ENCODE measurements at regions not wholly inside any gene's neighbourhood (a gene's known extent, or its start where the extent isn't known, plus 50 kb on each side); places are given as distances from the start of the nearest gene placed in this dataset.

DNA sequence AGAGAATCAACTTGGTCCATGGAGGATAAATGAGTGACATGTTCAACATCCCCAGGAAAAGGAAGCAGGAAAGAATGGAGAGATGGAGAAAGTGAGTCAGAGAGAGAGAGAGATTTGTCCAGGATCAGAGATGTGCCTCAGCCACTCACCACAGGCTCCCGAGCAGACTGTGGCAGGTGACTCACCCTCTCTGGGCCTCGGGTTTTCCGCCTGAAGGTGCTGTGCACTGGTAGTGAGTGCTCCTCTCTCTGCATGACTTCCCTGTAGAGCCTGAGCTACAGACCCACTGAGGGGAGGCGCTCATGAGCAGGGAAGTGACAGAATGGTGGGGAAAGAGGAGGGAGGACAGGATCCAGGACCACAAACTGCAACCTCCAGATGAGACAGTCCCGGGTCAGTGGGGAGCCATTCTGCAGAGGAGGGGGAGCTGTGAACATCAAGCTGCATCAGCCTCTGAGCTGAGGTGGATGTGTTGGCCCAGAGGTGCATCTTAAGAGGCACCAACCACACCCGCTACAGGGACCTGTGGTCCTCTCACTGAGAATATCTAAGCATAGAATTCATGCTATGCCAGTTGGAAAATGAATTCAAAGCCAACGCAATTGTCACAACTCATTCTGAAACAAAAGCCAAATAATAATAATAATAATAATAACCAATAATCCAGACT is 433.4 kb downstream of the BRD1 start:
- H3K9me2 ChIP-seq (replicated peaks; ENCODE audit: low read depth, low read length), result no peaks in the 10 kb centered on the region
- no peaks in the 10 kb centered on the region for H3K36me3 ChIP-seq (ENCODE audit: insufficient read depth, low read length)
- H3K9ac ChIP-seq (ENCODE audit: low read depth, low read length, poor library complexity, severe bottlenecking), result no peak overlapping the region
- no peak for TF ChIP-seq EZH2phosphoT487 (IDR thresholded peaks at IDR 0.05; ENCODE audit: borderline replicate concordance)
- TF ChIP-seq, protein P1, sequence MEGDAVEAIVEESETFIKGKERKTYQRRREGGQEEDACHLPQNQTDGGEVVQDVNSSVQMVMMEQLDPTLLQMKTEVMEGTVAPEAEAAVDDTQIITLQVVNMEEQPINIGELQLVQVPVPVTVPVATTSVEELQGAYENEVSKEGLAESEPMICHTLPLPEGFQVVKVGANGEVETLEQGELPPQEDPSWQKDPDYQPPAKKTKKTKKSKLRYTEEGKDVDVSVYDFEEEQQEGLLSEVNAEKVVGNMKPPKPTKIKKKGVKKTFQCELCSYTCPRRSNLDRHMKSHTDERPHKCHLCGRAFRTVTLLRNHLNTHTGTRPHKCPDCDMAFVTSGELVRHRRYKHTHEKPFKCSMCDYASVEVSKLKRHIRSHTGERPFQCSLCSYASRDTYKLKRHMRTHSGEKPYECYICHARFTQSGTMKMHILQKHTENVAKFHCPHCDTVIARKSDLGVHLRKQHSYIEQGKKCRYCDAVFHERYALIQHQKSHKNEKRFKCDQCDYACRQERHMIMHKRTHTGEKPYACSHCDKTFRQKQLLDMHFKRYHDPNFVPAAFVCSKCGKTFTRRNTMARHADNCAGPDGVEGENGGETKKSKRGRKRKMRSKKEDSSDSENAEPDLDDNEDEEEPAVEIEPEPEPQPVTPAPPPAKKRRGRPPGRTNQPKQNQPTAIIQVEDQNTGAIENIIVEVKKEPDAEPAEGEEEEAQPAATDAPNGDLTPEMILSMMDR (conservative IDR thresholded peaks at IDR 0.05; ENCODE audit: low read length), result no peak
- H4K20me1 ChIP-seq (ENCODE audit: insufficient read depth, low read length, poor library complexity, severe bottlenecking), result no peaks in the 10 kb centered on the region
- H3K79me2 ChIP-seq (ENCODE audit: insufficient read depth, low read length), result no peaks in the 10 kb centered on the region
- no peak overlapping the region for H3K4me3 ChIP-seq (ENCODE audit: low read length, poor library complexity, severe bottlenecking)
- H3K9me3 ChIP-seq (ENCODE audit: insufficient read depth, low read depth, low read length), result no peaks in the 10 kb centered on the region; the same call in 1 of the 2 replicates
- no peaks in the 10 kb centered on the region for H3F3A ChIP-seq (ENCODE audit: low read depth)
- no peaks in the 10 kb centered on the region for H3K27me3 ChIP-seq (ENCODE audit: insufficient read depth, low read length, poor library complexity, severe bottlenecking)
- H2AFZ ChIP-seq (ENCODE audit: low read length), result no peak overlapping the region
- H3K4me1 ChIP-seq (ENCODE audit: insufficient read depth, low read length, poor library complexity, severe bottlenecking), result no peaks in the 10 kb centered on the region
- H3K4me2 ChIP-seq (ENCODE audit: low read depth, low read length, poor library complexity, severe bottlenecking), result no peak overlapping the region

DNA sequence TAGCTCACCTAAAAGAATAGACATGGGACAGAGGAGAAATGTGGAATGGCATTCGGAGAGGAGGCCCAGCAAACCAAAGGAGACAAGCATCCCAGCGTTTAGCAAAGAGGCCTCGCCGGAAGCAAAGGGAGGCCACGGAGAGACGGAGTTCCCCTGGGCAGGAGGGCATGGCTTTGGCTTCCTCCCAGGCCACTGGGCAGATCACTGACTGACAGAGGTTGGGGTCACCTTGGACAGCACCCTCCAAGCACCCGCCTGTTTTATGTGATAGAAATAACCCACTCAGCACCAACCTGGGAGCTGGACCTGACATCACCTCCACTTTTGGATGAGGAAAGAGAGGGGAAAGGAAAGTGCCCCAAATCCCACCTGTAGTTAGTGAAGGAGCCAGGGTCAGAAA is 434.1 kb downstream of the BRD1 start:
- no peaks in the 10 kb centered on the region for H3K79me2 ChIP-seq (ENCODE audit: insufficient read depth, low read length)
- no peaks in the 10 kb centered on the region for H3K36me3 ChIP-seq (ENCODE audit: insufficient read depth, low read length)
- H3K9me2 ChIP-seq (replicated peaks; ENCODE audit: low read depth, low read length), result no peaks in the 10 kb centered on the region
- H4K20me1 ChIP-seq (ENCODE audit: insufficient read depth, low read length, poor library complexity, severe bottlenecking), result no peaks in the 10 kb centered on the region
- H3K4me2 ChIP-seq (ENCODE audit: low read depth, low read length, poor library complexity, severe bottlenecking), result no peak overlapping the region
- H3K9ac ChIP-seq (ENCODE audit: low read depth, low read length, poor library complexity, severe bottlenecking), result no peak overlapping the region
- H2AFZ ChIP-seq (ENCODE audit: low read length), result no peak overlapping the region
- TF ChIP-seq EZH2phosphoT487 (IDR thresholded peaks at IDR 0.05; ENCODE audit: borderline replicate concordance), result no peak
- TF ChIP-seq, protein P1 (conservative IDR thresholded peaks at IDR 0.05; ENCODE audit: low read length), result no peak
- no peaks in the 10 kb centered on the region for H3K27me3 ChIP-seq (ENCODE audit: insufficient read depth, low read length, poor library complexity, severe bottlenecking)
- no peak overlapping the region for H3K4me3 ChIP-seq (ENCODE audit: low read length, poor library complexity, severe bottlenecking)
- H3K9me3 ChIP-seq (ENCODE audit: insufficient read depth, low read depth, low read length), result no peaks in the 10 kb centered on the region; the same call in 1 of the 2 replicates
- no peaks in the 10 kb centered on the region for H3K4me1 ChIP-seq (ENCODE audit: insufficient read depth, low read length, poor library complexity, severe bottlenecking)
- H3F3A ChIP-seq (ENCODE audit: low read depth), result no peaks in the 10 kb centered on the region

DNA sequence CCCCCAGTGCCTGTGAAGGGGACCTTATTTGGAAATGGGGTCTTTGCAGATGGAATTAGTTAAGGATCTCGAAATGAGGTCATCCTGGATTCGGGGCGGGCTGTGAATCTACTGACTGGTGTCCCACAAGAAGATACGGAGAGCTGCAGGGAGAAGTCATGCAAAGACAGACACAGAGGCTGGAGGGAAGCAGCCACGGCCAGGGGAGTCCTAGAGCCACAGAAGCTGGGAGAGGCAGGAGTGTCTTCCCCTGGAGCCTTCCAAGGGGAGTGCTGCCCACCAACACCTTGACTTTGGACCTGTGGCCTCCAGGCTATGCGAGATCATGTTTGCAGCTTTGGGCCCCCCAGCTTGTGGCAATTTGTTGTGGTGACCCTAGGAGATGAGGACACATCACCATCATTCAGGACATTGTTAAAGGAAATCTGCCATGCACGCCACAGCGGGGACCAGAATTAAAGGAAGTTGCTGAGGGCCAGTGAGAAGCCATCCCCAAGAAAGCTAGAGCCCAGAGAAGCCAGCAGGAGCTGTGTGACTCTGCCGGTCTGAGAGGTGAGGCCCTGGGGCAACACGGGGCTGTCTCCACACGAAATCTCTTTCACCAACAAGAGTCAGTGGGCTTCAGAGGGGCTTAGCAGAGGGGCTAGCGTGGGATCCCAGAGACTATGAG is 434.7 kb downstream of the BRD1 start:
- no peaks in the 10 kb centered on the region for H3K4me1 ChIP-seq (ENCODE audit: insufficient read depth, low read length, poor library complexity, severe bottlenecking)
- H2AFZ ChIP-seq (ENCODE audit: low read length), result no peak overlapping the region
- no peak for TF ChIP-seq EZH2phosphoT487 (IDR thresholded peaks at IDR 0.05; ENCODE audit: borderline replicate concordance)
- TF ChIP-seq, protein P1 (conservative IDR thresholded peaks at IDR 0.05; ENCODE audit: low read length), result no peak
- H3K9me2 ChIP-seq (replicated peaks; ENCODE audit: low read depth, low read length), result no peaks in the 10 kb centered on the region
- H4K20me1 ChIP-seq (ENCODE audit: insufficient read depth, low read length, poor library complexity, severe bottlenecking), result no peaks in the 10 kb centered on the region
- H3K36me3 ChIP-seq (ENCODE audit: insufficient read depth, low read length), result no peaks in the 10 kb centered on the region
- H3K9me3 ChIP-seq (ENCODE audit: insufficient read depth, low read depth, low read length), result no peaks in the 10 kb centered on the region; the same call in 1 of the 2 replicates
- H3K4me3 ChIP-seq (ENCODE audit: low read length, poor library complexity, severe bottlenecking), result no peak overlapping the region
- no peaks in the 10 kb centered on the region for H3K79me2 ChIP-seq (ENCODE audit: insufficient read depth, low read length)
- no peaks in the 10 kb centered on the region for H3F3A ChIP-seq (ENCODE audit: low read depth)
- H3K9ac ChIP-seq (ENCODE audit: low read depth, low read length, poor library complexity, severe bottlenecking), result no peak overlapping the region
- no peaks in the 10 kb centered on the region for H3K27me3 ChIP-seq (ENCODE audit: insufficient read depth, low read length, poor library complexity, severe bottlenecking)
- H3K4me2 ChIP-seq (ENCODE audit: low read depth, low read length, poor library complexity, severe bottlenecking), result no peak overlapping the region
